Ramos (cell line): ENCODE measurements at regions not wholly inside any gene's neighbourhood (a gene's known extent, or its start where the extent isn't known, plus 50 kb on each side); places are given as distances from the start of the nearest gene placed in this dataset.

Experiments
- in situ Hi-C: fragments of 300-500 bp; cut with MboI; formaldehyde crosslinking; loops from one replicate; pipeline ENCODE4 v1.14.3; 2022; ENCODE audit warnings: low sequenced_read_pairs; ENCODE audit not compliant: unreplicated experiment

DNA sequence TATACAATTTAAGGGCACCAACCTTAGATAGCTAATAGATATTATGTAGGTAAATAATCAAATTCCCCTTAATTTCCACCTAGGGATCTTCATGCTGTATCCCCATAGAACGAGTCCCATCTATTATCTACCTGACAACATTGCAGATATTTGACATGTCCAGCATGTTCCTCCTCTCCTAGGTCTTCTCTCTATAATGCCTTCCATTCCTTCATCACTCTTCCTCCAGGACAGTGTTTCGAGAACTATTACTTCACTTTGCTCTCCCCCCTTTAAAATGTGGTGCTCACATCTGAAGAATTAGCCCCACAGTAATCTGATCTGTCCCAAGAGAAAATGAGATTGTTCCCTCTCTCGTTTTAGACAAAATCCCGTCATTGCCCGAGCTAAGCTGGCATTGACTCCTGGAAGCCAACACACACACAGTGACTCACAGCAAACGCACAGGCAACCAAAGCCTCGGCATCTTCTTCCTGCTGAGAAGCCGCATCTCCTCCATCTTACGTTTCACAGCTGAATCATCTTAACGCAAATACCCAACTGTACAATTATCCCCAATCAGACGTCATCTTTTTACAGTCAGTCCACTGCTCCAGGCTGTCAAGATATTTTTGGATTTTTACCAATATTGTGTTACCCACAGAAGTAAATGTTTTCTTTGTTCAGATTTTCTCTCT, 162.9 kb upstream of the AGAP1 start:
- in situ Hi-C loops, result no loop called here

DNA sequence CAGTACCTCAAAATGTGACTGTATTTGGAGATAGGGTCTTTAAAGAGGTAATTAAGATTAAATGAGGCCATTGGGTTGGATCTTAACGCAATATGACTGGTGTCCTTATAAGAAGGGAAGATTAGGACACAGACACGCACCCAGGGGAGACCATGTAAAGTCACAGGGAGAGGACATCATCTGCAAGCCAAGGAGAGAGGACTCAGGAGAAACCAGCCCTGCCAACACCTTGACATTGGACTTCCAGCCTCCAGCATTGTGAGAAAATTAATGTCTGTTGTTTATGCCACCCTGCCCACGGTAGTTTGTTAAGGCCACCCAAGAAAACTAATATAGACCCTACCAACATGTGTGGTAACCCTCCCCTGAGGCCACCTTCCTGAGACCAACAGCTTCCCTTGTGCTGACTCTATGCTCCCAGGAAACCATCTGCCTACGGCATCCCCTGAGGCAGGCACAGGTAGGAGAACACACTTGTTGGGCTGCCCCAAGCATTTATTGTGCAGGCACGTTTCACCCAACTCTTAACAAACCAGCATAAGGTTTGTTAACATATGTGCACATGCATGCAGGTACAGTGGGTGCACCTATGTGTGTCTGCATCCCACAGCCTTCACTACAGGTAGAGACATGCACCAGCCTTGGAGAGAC, 161.5 kb upstream of the AGAP1 start:
- in situ Hi-C loops, result no loop called here

DNA sequence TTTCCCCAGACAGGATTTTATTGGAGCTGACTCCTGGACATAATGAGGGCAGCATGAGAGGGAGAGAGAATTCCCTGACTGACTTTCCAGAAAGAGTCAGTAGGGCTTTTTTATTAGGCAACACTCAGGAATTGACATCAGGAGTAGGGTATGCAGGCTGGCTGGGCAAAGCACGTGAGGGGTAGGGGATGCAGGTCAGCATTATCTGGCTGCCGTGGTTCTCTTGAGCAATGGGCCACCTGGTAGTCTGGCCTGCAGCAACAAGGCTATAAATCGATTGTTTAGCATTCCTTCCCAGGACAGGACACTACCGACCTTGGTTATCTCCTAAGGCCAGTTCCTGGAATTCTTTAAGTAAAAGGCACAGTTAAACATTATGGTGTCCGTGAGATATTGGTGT, 160.8 kb upstream of the AGAP1 start:
- in situ Hi-C loops, result no loop called here

DNA sequence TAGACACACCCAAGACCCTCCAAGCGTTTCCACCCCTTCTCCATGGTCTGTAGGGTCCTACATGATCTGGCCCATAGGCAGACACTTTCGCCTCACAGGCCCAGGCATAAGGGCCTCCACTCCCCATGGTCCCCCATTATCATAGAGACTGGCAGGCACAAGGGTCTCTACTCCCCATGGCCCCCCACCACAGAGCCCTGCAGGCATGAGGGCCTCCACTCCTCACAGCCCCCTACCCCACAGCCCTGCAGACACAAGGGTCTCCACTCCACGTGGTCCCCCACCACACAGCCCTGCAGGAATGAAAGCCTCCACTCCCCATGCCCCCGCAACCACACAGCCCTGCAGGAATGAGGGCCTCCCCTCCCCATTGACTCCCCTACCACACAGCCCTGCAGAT, 159.7 kb upstream of the AGAP1 start:
- in situ Hi-C loops, result no loop called here

DNA sequence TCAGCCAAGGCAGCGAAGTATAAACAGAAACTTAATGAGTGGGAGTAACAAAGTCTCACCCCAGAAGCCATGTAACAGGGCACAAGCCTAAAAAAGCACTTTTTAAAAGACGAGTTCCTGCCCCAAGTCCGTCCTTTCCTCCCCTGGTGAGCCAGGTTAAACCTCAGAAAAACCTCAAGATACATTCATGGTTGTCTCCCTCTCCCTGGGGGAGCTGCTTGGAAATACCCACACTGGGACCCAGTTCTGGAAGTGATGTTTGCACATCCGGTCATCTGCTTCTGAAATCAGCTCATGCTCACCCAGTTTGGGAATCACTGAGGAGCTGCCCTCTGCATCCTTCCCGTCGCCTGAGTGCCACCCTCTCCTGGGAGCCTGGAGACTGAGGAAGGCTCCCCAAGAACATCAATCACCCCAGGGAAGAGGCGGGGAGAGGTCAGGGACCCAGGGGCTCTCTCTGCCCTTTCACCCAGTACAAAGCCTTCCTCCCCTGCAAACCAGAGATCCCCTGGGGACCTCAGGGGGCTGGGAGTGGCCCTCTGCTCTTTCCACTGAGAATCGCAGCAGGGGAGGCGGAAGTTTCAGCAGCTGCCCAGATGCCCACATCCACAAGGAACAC, 150.6 kb upstream of the AGAP1 start:
- in situ Hi-C loops, result no loop called here

DNA sequence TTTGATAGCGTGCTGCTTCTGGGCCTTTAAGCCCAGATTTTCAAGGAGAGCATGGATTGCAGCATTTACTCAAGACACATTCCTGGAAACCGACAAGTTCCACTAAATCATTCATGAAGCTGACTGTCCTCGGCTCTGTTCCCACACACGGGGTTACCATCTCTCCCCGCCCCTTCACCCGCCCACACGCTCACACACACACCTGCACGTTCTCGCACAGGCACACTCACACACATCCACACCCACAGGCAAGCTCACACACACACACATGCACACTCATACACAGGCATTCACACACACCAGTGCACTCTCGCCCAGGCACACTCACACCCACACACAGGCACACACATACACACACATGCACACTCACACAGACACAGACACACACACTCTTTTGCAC, 150.0 kb upstream of the AGAP1 start:
- in situ Hi-C loops, result no loop called here

DNA sequence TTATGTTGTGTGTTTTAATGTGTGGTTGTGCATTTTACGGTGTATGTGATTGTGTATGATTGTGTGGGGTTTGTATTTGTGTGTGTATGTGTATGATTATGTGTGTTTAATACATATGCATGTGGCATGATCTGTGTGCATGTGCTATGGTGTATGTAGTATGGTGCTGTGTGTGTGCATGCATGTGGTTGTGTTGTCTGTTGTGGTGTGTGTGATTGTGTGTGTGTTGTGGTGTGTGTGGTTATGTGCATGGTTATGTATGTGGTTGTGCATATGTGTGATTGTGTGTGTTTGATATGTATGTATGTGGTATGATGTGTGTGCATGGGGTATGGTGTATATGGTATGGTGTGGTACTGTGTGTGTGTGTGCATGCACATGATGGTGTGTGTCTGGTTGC, 148.1 kb upstream of the AGAP1 start:
- in situ Hi-C loops, result no loop called here

DNA sequence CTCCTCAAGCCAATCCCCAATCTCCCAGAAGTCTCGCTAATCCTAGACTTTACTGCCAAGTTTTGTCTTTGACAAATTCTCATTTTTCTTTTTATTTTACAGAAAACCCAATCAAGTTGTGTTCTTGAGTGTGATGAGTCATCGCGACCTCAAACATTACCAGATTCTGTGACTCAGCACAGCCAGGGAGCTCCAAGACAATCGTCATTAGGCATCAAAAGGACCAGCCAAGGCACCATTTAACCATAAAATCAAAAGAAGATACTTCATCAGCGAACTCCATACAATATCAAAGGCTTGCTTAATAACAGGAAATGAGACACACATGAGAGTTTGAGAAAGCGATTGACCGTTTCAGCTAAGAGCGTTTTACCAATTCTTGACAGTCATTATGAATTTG, 146.2 kb upstream of the AGAP1 start:
- in situ Hi-C loops, result no loop called here

DNA sequence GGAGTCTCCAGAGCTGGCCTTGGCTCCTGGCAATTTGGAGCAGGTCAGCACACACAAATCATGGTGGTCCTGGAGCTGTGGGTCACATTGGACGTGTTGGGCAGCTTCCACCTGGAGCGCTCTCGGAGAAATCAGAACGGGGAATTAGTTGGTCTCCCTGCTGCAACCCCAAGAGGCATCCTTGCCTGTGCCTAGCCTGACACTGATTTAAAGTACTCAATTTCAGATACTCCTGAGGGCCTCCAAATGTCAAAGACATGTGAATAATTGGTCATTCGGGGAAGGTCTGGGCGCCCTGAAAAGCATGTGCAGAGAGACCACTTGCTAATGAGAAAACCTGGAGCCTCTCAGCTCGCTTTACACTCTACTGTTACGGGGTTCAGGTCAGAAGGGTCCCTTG, 145.5 kb upstream of the AGAP1 start:
- in situ Hi-C loops, result no loop called here

DNA sequence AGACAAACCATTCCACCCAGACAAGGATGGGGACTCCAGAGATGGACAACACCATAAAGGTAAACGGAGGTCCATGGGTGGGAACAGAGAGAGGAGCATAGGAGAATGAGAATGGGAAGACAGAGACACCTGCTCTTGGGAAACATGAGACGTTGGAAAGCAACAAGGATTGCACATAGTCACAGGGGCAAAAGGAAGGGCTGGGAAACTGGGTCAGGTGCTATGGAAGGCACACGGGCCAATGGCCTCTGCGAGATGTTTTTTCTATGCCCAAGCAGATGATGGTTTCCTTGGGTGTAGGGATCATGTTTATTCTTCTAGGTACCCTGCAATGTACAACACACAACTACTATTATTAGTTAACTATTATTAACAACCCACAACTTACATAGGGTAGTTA, 143.6 kb upstream of the AGAP1 start:
- in situ Hi-C loops, result no loop called here

DNA sequence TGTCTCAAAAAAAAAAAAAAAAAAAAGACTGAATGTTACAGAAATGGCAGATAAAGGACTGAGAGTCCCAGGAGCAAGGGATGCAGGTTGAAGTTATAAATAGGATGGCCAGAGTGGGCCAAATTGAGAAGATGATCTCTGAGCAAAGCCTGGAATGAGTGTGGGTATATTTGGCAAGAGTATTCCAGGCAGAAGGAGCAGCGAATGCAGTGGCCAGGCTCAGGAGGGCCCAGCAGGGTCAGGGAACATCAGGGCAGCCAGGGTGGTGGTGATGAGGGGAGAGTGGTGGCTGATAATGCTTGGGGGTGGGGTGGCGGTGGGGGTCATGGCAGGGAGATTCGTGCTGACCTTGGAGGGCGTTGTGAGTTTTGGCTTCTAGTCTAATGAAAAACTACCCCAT, 141.3 kb upstream of the AGAP1 start:
- in situ Hi-C loops, result no loop called here

DNA sequence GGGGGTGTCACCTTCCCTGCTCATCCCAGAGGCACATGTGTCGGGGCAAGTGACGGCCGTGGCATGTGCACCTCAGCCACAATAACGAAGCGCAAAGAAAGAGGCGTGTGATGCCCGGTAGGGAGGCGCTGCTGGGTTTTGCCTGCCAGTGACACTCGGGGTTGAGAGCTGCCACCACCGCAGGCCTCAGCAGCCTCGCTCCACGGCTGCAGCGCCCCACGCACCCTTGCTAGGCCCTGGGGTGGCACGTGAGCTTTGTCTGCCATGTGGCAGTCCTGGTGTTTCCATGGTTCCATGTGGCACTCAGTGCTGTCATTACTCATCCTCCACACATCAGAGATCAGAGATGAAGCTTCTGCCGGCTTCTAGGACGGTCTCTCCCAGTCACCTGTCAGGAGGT, 136.0 kb upstream of the AGAP1 start:
- in situ Hi-C loops, result no loop called here

DNA sequence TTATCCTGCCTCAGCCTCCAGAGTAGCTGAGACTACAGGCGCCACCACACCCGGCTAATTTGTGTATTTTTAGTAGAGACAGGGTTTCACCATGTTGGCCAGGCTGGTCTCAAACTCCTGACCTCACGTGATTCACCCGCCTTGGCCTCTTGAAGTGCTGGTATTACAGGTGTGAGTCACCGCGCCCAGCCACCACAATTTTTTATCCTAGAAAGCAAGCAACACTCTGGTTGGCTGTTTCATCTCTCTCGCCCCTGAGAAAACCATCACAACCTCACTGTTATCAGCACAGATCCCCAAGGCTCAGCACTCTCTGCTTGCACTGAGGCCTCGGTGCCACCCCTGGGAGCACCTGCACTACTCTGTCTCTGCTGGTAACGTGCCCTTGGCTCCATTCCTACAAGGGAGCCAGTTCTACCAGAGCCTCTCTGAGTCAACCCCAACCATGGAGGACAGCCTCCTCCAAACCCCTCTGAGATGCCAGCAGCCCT, 134.8 kb upstream of the AGAP1 start:
- in situ Hi-C loops, result no loop called here

DNA sequence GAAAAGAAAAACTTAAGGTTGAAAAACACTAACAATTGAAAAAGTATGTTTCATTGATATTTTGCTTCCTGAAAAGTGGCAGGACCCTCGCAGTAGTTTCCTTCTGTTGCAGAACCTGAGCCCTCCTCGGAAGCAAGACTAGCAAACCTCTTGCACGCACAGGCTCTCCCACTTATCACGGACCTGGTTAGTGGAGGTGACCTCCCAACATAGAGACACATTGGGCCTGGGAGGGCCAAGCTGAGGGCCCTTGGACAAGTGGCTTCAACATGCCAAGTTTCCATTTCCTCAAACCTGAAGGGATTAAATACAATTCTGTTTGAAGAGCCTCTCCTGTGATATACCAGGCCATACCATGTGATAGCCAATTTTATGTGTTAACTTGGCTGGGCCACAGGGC, 133.4 kb upstream of the AGAP1 start:
- in situ Hi-C loops, result no loop called here

DNA sequence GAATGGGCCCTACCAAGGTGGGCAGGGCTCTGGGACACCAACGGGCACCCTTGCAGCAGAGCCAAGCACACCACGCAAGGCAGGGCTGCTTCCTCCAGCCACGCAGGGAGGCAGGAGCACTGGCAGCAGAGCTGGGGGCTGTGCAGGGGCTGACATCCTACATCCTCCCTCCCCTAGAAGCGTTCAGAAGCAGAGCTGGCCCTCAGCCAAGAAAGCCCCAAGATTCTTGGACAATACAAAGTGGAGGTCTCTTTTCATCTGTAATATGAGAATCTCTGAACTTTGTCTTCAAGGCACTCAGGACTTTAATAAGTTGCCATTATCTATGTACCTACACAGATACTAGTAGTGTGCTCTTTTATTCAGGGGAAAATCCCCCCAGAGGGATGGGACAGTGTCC, 128.1 kb upstream of the AGAP1 start:
- in situ Hi-C loops, result no loop called here

DNA sequence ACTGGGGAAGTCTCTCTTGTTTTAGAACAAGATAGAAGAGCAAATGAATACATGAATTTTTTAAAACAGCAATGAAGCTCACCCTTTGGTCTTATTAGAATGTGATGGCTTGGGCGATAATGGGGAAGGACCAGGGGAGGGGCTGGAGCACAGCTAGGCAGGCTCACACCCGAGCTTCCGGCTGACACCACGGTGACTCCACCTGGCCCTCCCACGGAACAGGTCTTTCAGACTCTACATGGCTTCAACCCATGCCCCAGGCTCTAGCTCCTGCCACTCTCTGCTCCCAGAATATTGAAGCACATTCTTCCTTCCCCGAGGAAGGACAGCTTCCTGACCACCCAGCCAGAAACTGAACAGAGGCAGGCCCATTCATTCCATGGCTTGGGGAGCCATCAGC, 127.5 kb upstream of the AGAP1 start:
- in situ Hi-C loops, result no loop called here

DNA sequence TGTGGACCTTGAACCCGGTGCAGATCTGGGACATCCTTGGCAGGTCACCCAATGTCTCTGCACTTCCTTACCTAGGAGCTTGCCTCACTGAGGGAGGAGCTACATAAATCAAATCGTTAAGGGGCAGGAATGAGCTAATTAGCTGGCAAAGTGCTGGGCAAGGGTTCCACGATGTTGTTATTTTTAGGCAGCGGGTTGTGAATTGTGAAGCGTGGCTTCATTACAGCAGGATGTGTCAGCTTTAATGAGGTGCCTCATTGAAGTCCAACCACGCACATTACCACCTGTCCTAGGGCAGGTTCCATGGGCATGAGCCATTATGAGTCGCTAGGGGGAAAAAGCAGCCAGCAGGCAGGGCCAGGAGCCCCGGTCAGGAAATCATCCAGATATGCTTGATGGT, 127.0 kb upstream of the AGAP1 start:
- in situ Hi-C loops, result no loop called here

DNA sequence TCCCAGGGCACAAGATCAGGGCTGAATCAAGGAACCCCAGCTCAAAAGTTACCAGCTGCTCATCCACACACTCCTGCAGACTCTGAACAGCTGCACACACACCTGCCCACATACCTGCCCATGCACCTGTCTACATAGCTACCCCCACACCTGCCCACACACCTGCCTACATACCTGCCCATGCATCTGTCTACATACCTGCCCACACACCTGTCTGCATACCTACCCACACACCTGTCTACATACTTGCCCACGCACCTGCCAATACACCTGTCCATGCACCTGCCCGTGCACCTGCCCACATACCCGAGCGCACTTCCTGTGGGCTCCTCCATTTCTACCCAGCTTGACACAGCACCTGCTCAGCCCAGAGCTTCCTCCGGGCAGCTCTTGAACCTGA, 122.8 kb upstream of the AGAP1 start:
- in situ Hi-C loops, result no loop called here

DNA sequence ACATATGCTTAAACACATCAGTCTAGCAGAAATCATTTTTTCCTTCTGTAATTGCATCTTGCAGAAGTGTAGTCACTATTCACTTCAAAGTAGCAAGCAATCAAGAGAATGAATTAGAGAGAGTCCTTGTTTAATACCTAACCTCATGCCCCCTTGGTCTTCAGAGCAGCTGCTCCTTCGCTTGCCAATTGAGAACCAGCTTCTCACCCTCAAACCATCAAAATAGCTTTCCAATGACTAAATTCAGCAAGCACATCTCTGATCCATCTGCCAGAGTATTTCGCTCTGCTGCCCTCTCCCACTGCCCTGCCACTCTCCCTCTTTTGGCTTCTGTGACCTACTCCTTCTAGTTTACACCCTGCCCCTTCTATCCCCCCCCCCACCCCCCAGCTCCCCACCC, 120.7 kb upstream of the AGAP1 start:
- in situ Hi-C loops, result no loop called here

DNA sequence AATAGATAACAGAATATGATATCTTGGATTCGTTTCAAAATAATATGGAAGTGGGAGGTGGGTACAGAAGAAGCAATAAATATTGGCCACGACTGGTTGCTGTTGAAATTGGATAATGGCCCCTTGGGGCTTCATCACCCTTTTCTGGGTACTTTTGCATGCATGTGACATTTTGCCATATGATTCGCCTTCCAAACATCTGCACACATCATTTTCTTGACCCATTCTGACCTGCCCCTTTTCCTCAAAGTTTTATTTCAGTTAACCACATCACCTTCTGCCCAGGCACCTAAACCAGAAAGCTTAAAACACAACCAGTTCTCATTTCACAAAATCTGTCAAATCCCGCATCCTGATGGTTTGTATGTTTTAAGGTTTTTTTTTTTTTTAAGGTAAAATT, 116.7 kb upstream of the AGAP1 start:
- in situ Hi-C loops, result no loop called here

DNA sequence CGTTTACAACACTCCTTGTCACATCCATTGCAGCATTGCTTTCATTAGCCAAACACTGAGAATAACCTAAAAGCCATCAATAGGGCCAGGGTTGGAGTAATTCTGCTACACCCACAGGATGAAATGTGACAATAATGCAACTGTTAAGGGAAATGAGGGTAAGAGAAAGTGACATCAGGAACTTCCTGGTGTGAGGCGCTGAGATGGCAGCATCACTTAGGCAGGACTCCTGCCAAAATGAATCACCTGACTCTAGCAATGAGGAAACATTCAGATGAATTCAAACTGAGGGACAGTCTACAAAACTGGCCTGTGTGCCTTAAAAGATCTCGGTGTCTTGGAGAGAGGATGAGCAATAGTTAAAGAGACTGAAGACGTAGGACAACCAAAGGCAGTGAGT, 115.6 kb upstream of the AGAP1 start:
- in situ Hi-C loops, result no loop called here

DNA sequence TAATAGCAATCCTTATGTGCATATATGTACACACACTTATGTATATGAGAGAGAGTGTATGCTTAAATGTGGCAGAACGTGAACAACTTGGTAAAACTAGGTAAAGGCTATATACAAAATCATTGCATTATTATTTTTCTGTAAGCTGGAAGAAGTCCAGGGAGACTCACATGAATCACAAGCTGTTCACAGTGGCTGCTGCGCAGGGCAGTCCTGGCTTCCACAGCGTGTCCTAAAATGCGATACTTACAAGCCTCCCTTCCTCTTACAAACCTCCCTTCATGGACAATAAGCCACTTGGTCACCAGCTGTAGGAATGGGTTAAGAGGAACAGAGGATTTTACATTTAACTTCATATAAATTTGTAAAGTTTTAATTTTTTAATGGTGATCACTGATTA, 114.9 kb upstream of the AGAP1 start:
- in situ Hi-C loops, result no loop called here
